Endothelial cell of umbilical vein (primary cell): ENCODE measurements at regions not wholly inside any gene's neighbourhood (a gene's known extent, or its start where the extent isn't known, plus 50 kb on each side); places are given as distances from the start of the nearest gene placed in this dataset.

Experiments
- MAX ChIP-seq: IDR thresholded peaks from 2 replicates; pipeline ENCODE4 v1.6.1; 2011; ENCODE audit not compliant: insufficient read depth, insufficient read length
- POLR2A ChIP-seq: IDR thresholded peaks from 2 replicates; pipeline ENCODE4 v1.6.1; 2012; ENCODE audit warnings: low read depth, mild to moderate bottlenecking, control low read depth, low read length
- POLR2AphosphoS5 ChIP-seq: IDR thresholded peaks from 2 replicates; pipeline ENCODE4 v1.6.1; 2012; ENCODE audit warnings: low read depth, mild to moderate bottlenecking, control low read depth, low read length, moderate library complexity; ENCODE audit not compliant: insufficient read depth
- TF ChIP-seq, protein P1 (sequence below), 2 donors: IDR thresholded peaks; 1 replicate in 1 of 2; 2 replicates in 1 of 2; pipeline ENCODE4 v1.5.1; 2011; ENCODE audit warnings: low read length in 2 of 2, mild to moderate bottlenecking in 2 of 2, moderate library complexity in 2 of 2, control low read depth in 1 of 2, inconsistent platforms in 1 of 2, low read depth in 1 of 2; ENCODE audit not compliant: insufficient read depth in 1 of 2; ENCODE audit errors: extremely low read depth in 1 of 2

DNA sequence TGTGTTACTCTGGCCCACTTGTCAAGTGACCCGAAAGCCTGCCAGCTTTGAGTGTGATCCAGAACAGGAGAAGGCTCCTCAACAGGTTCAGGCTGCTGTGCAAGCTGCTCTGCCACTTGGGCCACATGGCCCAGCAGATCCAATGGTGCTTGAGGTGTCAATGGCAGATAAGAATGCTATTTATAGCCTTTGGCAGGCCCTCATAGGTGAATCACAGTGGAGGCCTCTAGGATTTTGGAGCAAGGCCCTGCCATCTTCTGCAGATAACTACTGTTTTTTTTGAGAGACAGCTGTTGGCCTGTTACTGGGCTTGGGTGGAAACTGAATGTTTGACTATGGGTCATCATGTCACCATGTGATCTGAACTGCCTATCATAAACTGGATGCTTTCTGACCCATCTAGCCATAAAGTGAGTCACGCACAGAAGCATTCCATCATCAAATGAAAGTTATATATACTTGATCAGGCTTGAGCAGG is 180.8 kb downstream of the CARTPT start:
- TF ChIP-seq, protein P1, sequence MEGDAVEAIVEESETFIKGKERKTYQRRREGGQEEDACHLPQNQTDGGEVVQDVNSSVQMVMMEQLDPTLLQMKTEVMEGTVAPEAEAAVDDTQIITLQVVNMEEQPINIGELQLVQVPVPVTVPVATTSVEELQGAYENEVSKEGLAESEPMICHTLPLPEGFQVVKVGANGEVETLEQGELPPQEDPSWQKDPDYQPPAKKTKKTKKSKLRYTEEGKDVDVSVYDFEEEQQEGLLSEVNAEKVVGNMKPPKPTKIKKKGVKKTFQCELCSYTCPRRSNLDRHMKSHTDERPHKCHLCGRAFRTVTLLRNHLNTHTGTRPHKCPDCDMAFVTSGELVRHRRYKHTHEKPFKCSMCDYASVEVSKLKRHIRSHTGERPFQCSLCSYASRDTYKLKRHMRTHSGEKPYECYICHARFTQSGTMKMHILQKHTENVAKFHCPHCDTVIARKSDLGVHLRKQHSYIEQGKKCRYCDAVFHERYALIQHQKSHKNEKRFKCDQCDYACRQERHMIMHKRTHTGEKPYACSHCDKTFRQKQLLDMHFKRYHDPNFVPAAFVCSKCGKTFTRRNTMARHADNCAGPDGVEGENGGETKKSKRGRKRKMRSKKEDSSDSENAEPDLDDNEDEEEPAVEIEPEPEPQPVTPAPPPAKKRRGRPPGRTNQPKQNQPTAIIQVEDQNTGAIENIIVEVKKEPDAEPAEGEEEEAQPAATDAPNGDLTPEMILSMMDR (IDR thresholded peaks at IDR 0.05; ENCODE audit: extremely low read depth in 1 of 2, insufficient read depth in 1 of 2, low read depth in 1 of 2, low read length in 2 of 2): no peak
- TF ChIP-seq POLR2A (no peak), MAX (no peak), POLR2AphosphoS5 (no peak)
